Parathyroid adenoma (tissue), 2 donors: ENCODE measurements at regions not wholly inside any gene's neighbourhood (a gene's known extent, or its start where the extent isn't known, plus 50 kb on each side); places are given as distances from the start of the nearest gene placed in this dataset.

Experiments used
- H2AFZ ChIP-seq: fragments of 300-600 bp; sonication (generic); one replicate; pipeline ENCODE4 v1.7.0; 2017; ENCODE audit warnings: antibody characterized with exemption, mild to moderate bottlenecking
- H3K27ac ChIP-seq: fragments of 300-600 bp; sonication (generic); one replicate; pipeline ENCODE4 v1.7.0; 2017
- H3K27me3 ChIP-seq: fragments of 300-600 bp; sonication (generic); one replicate; pipeline ENCODE4 v1.7.0; 2017; ENCODE audit warnings: low read length; ENCODE audit not compliant: control insufficient read depth, insufficient read depth
- H3K36me3 ChIP-seq: fragments of 300-600 bp; sonication (generic); one replicate; pipeline ENCODE4 v1.7.0; 2017; ENCODE audit warnings: low read length; ENCODE audit not compliant: control insufficient read depth, insufficient read depth
- H3K4me1 ChIP-seq: fragments of 300-600 bp; sonication (generic); one replicate; pipeline ENCODE4 v1.7.0; 2017; ENCODE audit warnings: control low read depth
- H3K4me2 ChIP-seq: fragments of 300-600 bp; sonication (generic); one replicate; pipeline ENCODE4 v1.7.0; 2017; ENCODE audit warnings: low read length
- H3K4me3 ChIP-seq: fragments of 300-600 bp; sonication (generic); one replicate; pipeline ENCODE4 v1.7.0; 2017; ENCODE audit warnings: low read depth, low read length
- H3K79me2 ChIP-seq: fragments of 300-600 bp; sonication (generic); one replicate; pipeline ENCODE4 v1.7.0; 2017; ENCODE audit warnings: control low read depth
- H3K9ac ChIP-seq: fragments of 300-600 bp; sonication (generic); one replicate; pipeline ENCODE4 v1.7.0; 2017; ENCODE audit warnings: mild to moderate bottlenecking
- H3K9me3 ChIP-seq: fragments of 300-600 bp; sonication (generic); one replicate; pipeline ENCODE4 v1.7.0; 2017; ENCODE audit warnings: low read length; ENCODE audit not compliant: control insufficient read depth
- TF ChIP-seq, protein P1 (sequence below): fragments of 300-600 bp; sonication (generic); IDR thresholded peaks from one replicate; pipeline ENCODE4 v1.7.0; 2017; ENCODE audit warnings: antibody characterized with exemption, mild to moderate bottlenecking
- donor health status: primary hyperparathyroidism.

DNA sequence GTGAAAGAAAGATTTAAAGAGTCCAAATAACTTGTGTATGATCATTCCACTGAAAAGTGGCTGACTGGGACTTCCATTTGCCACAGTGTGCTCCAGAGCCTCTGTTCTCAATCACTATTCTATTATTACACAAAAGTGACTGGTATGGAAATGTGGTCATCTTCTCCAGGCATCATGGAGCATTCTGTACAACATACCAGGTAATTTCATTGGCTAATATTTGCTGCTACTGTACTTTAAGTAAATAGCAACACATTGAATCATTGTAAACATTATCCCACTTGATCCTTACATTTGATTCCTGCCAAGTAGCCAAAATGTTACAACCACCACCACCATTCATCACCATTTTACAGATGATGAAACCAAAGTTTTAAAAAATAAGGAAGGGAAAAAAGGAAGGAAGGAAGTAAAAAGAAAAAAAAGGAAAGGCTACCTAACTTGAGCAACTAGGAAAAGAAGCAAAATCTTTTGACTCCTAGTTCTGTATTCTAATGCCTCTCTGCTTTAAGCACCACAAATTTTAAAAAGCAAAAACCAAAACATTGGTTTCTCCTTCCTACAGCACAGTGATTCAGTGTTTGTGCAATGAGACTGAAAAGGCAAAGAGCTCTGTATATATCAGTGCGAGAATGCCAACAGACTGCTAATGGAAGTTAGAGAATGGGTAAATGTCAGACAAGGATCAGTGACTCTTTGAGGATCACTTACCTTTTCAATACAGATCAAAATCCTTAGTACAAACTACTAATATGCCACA is 361.4 kb upstream of the PTBP2 start:
- no peak overlapping the region for H3K4me2 ChIP-seq
- H2AFZ ChIP-seq = no peak overlapping the region
- H3K4me1 ChIP-seq = no peaks in the 10 kb centered on the region
- TF ChIP-seq, protein P1, sequence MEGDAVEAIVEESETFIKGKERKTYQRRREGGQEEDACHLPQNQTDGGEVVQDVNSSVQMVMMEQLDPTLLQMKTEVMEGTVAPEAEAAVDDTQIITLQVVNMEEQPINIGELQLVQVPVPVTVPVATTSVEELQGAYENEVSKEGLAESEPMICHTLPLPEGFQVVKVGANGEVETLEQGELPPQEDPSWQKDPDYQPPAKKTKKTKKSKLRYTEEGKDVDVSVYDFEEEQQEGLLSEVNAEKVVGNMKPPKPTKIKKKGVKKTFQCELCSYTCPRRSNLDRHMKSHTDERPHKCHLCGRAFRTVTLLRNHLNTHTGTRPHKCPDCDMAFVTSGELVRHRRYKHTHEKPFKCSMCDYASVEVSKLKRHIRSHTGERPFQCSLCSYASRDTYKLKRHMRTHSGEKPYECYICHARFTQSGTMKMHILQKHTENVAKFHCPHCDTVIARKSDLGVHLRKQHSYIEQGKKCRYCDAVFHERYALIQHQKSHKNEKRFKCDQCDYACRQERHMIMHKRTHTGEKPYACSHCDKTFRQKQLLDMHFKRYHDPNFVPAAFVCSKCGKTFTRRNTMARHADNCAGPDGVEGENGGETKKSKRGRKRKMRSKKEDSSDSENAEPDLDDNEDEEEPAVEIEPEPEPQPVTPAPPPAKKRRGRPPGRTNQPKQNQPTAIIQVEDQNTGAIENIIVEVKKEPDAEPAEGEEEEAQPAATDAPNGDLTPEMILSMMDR = no peak
- no peaks in the 10 kb centered on the region for H3K27me3 ChIP-seq
- no peak overlapping the region for H3K4me3 ChIP-seq
- no peak overlapping the region for H3K9ac ChIP-seq
- H3K9me3 ChIP-seq = no peaks in the 10 kb centered on the region
- no peaks in the 10 kb centered on the region for H3K79me2 ChIP-seq
- no peaks in the 10 kb centered on the region for H3K36me3 ChIP-seq
- H3K27ac ChIP-seq = no peak overlapping the region

- no peak overlapping the region for H3K4me2 ChIP-seq
- H3K27ac ChIP-seq = no peak overlapping the region
- H2AFZ ChIP-seq = no peak overlapping the region
- no peaks in the 10 kb centered on the region for H3K36me3 ChIP-seq
- H3K4me1 ChIP-seq = no peaks in the 10 kb centered on the region
- no peaks in the 10 kb centered on the region for H3K9me3 ChIP-seq
- no peaks in the 10 kb centered on the region for H3K27me3 ChIP-seq
- no peaks in the 10 kb centered on the region for H3K79me2 ChIP-seq
- TF ChIP-seq, protein P1 = no peak
- no peak overlapping the region for H3K4me3 ChIP-seq
- H3K9ac ChIP-seq = no peak overlapping the region
Measured at GRCh38 chr1:96361271-96361856, 360.2 kb upstream of the PTBP2 start.

DNA sequence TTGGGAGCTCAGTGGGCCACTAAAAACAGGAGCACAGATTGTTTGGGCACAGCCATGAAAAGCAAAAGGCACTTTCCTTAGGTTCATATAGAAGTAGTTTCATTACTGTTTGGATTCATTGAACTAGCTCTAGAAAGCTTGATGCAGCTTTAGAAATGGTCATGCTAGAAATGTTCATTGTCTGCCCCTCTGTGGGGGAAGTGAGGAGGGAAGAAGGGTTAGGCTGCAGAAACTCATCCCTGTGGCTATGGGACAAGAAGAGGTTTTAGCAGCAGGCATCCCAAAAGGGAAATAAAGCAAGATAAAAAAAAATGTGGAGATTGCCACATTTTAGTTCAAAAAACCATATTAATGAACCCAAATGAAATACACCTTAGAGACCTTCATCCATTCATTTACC is 359.6 kb upstream of the PTBP2 start:
- Histone ChIP-seq H3K9ac (no peak overlapping the region), H3K27ac (no peak overlapping the region), H3K9me3 (no peaks in the 10 kb centered on the region), H3K4me1 (no peaks in the 10 kb centered on the region), H3K4me3 (no peak overlapping the region), H3K79me2 (no peaks in the 10 kb centered on the region), H3K27me3 (no peaks in the 10 kb centered on the region), H2AFZ (no peak overlapping the region), H3K4me2 (no peak overlapping the region), H3K36me3 (no peaks in the 10 kb centered on the region)
- TF ChIP-seq, protein P1 = no peak

DNA sequence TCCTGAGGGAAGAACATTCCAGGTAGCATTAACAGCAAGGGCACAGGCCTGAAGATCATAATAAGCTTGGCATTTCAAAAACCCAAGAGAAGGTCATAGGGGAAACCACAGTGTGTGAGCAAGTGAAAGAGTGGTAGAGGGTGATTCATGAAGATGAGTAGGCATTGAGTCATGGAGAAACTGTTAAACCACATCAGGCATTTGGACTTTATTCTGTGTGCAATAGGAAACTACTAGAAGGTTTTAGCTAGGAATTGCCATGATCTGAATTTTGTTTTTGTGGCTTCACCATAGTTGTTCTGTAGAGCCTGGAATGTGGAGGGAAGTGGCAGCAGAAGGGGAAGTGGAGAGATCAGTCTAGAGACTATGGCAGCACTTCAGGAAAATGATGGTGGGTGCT is 359.0 kb upstream of the PTBP2 start:
- Histone ChIP-seq H3K4me3 (no peak overlapping the region), H2AFZ (no peak overlapping the region), H3K4me1 (no peaks in the 10 kb centered on the region), H3K4me2 (no peak overlapping the region), H3K79me2 (no peaks in the 10 kb centered on the region), H3K27me3 (no peaks in the 10 kb centered on the region), H3K36me3 (no peaks in the 10 kb centered on the region), H3K9ac (no peak overlapping the region), H3K27ac (no peak overlapping the region), H3K9me3 (no peaks in the 10 kb centered on the region)
- TF ChIP-seq, protein P1 = no peak

DNA sequence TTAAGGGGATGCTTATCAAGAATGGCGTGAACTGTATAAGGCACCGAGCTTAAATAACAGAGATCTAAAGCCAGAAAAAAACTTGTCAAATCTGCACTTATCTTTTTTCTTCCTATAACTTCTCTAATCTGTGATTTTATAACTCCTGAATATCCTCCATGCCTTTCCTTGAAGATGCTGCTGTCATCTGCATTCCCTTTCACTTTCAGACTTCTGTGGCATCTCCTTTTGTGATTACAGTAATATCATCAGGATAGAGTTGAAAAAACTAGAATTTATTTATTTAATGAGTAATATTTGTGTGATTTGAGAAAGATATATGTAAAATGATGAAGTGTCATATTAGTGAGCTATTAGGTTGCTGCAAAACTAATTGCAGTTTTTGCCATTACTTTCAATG is 357.8 kb upstream of the PTBP2 start:
- no peak overlapping the region for H3K4me2 ChIP-seq
- H3K79me2 ChIP-seq = no peaks in the 10 kb centered on the region
- TF ChIP-seq, protein P1 = no peak
- H3K4me3 ChIP-seq = no peak overlapping the region
- H3K36me3 ChIP-seq = no peaks in the 10 kb centered on the region
- H3K27ac ChIP-seq = no peak overlapping the region
- H3K9ac ChIP-seq = no peak overlapping the region
- no peaks in the 10 kb centered on the region for H3K27me3 ChIP-seq
- H2AFZ ChIP-seq = no peak overlapping the region
- no peaks in the 10 kb centered on the region for H3K4me1 ChIP-seq
- no peaks in the 10 kb centered on the region for H3K9me3 ChIP-seq
